ENCODE measurements at regions not wholly inside any gene's neighbourhood (a gene's known extent, or its start where the extent isn't known, plus 50 kb on each side); places are given as distances from the start of the nearest gene placed in this dataset.

DNA sequence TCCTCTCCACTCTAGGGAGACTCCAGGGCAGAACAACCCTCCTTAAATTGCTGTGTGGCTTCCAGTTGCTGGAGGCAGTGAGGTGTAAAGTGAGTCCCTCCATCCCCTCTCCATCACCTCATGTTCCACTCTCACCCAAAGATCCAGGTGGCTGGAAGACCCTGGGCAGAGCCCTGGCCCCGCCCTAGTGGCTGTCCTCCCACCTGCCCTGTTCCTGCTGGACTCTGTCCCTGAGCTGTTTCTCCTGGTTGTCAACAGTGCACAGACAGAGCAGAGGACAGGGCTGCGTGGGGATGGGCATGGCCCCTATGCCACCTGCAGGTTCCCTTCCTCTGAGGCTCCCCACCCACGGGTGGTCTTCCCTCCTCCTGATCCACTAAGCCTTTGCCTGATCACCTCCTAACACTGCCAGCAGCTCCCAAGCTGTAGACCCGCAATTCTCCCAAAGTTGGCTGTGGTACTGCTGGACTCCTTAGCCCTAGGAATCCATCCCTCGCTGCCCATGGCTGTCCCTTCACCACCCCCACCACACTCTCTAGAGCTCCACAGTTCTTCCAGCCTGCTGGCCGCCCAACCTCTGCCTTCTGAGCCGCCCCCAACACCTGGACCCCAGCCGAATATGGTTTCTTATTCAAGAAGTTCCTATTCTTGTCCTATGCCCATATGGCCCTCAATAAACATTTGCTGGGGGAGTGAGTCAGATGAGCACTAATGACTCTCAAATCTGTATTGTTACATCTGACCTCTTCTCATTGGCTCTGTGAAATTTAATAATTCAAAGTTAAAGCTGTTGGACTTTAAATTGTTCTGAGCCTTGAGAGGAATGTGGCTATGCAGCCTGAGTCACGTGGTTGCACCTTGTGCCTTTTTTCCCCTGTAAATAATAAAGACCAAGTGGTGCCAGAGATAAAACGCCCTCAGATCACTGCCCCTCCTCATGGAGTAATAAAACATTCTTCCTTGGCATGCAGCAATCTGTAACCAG, 260.0 kb upstream of the HS6ST1 start:
- no peak for DNase-seq (ENCODE audit: low read depth)

DNA sequence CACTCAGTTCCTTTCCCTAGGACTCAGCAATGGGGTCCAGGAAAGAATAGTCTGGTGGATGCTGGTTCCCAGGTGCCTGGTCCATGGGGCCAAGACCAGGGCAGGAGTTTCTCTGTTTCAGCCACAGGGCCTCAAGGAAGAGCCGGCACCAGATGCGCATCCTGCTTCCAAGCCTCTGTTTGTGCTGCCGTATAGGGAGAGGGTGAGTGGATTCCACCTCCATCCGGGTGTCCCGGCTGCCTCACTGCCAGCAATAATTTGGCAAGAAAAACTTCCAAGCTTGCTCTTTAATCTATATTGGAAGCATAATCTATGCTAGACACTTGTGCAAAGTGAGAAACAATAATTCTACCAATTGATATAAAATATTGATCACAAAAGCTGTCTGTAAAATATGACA, 261.2 kb upstream of the HS6ST1 start:
- no peak for DNase-seq (ENCODE audit: low read depth)

DNA sequence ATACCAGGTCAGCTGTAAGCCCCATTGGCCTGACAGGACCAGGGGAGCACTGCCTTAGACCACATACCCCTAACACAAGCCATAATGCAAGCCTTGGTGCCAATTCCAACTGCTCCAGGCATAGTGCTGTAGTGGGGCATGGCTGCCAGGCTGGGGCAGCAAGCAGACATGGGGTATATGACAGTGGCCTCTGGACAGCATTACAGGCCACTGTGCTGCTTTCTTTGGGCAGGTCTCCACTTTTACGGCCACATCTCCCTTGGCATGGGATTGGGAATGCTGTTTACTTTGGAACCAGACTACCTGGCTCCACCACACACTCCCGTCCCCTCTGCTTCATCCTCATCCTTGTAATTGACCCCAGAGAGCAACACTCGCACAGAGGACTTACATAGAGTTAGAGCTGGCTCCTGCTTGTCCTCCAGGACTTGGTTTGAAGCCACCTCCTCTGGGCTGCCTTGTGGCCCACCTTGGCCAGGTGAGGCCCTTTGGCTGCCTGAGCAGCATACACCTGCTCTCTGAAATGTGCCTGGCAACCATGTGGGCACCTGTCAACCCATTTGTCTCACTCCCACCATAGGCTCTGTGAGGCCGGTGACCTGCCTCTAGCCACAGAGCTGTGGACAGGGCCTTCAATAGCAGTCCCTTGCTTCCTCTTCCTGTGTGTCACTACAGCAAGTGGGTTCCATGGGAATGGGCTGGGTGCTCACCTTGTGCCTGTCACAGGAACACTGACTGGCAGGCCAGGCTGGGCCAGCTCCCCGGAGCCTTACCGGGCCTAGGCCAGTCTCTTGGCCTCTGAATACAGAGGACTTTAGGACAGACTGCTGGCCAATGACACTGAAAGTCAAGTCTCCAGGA, 262.6 kb upstream of the HS6ST1 start:
- no peak for DNase-seq (ENCODE audit: low read depth)

DNA sequence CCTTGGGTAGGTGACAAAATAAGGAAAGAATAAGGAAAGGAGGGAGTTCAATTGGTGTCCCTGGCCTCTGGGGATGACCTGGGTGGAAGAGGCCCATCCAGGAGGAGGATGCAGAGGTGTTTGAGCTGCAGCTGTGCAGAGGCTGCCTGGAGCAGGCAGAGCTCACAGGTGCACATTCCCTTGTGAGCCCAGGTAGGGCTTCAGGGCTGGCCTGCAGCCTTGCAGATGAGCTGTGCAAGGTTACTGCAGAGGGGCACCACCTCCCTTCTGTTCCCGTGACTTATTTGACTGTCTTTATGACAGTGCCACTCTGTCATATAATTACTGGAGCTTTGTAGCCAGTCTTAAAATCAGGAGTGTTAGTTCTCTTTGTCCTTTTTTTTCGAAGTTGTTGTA, 263.2 kb upstream of the HS6ST1 start:
- DNase-seq (ENCODE audit: low read depth) = no peak

DNA sequence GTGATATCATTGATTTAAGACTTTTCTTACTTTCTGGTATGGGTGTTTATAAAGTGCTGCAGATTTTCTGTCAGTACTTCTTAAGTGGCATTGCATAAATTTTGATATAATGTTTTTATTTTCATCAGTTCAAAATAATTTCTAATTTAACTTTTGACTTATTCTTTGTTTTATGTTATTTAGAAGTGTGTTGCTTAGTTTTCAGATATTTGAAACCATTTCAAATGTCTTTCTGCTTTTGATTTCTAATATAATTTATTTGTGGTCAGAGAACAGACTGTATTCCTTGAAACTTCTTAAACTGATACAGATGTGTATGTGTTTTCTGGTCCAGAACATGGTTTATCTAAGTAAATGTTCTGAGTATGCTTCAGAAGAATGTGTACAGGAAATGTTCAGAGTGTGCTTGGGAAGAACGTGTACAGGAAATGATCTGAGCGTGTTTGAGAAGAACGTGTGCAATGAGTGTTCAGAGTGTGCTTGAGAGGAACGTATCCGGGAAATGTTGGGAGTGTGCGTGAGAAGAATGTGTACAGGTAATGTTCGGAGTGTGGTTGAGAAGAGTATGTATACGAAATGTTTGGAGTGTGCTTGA, 265.7 kb upstream of the HS6ST1 start:
- no peak for DNase-seq (ENCODE audit: low read depth)

DNA sequence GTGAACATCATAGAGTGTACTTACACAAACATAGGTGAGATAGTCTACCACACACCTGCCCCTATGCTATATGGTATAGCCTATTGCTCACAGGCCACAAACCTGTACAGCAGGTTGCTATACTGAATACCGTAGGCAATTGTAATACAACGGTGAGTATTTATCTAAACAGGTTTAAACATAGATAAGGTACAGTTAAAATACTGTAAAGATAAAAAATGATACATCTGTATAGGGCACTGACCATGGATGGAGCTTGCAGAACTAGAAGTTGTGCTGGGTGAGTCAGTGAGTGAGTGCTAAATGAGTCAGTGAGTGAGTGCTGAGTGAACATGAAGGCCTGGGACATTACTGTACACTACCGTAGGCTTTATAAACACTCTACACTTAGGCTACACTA, 267.0 kb upstream of the HS6ST1 start:
- DNase-seq (ENCODE audit: low read depth) = no peak

DNA sequence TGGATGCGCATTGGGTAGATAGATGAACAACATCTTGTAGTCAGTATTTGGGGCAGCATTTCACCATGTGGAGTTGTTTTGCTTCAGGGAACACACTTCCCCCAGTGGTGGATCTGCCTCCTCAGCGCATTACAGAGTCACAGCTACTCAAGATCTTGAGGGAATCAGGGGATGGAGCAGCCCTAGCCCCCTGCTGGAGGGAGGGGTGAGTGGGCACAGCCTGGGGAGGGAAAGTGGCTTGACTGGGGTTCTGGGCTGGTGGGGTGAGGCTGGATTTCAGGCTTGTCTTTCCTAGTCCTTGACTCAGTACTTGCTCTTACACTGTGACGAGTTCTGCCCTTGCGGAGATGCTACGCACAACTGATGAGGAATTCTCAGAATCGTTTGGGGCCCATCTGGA, 271.0 kb upstream of the HS6ST1 start:
- DNase-seq (ENCODE audit: low read depth) = no peak

DNA sequence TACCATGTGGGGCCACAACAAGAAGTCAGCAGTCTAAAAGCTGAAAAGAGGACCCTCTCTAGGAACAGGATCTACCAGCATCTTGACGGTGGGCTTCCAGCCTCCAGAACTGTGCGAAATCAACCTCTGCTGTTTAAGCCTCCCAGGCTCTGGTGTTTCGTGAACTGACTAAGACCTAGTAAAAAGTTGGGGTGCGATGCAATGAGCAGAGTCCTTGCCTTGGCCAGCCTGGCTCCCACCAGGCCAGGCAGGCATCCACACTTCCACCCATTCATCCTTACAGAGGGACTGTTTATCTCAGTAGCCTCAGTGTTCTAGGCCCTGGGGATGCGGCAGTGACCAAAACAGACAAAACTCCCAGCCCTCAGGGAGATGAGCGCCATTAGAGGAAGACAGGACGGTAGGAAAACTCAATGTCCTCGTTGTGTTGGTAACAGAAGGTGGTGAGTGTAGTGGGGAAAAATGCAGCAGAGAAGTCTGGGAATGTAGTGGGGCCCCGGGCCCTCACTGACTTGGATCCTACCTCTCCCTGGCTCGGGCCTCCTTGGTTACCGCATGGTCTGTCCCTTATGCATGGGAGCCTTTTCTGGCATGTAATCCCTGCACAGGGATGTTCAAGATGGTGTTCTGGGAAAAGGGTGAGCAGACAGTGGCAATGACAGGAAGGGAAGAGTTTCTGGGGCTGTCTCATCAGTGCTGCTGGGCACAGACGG, 271.8 kb upstream of the HS6ST1 start:
- DNase-seq (ENCODE audit: low read depth) = no peak

DNA sequence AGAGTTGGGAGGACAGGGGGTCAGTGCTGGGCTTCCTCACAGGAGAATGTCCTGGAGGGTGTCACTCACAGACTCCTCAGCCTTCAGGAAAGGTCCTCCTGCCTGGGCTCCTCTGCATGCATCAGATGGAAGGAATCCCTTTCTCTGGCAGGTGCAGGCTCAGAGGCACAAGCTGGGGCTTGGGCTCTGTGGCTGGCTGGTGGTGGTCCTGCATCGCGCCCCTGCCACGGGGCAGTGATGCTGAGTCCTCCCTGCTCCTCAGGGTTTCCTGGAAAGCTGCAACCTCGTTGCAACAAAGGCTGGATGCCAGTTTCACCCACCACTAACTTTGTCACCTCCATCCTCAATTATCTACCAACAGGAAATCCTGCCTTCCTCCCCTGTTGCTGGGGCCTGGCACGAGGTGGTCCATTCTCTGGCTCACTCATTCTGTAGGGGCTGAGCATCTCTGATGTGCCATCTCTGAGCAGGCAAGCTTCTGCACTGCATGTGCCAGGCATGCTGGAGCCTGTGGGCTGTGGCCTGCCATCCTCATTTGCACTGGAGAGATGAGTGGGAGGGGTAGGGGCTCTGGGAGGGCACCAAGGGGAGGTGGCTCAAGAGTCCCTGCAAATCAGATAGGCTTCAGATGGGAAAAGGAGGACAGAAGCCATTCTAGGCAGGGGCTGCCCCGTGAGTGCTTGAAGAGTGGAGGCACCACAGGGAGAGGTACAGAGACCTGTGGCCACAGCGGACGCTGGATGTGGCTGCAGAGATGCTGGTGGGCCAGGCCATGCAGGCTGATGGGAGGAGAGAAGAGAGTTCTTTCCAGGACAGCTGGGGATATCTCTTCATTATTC, 272.6 kb upstream of the HS6ST1 start:
- no peak for DNase-seq (ENCODE audit: low read depth)

DNA sequence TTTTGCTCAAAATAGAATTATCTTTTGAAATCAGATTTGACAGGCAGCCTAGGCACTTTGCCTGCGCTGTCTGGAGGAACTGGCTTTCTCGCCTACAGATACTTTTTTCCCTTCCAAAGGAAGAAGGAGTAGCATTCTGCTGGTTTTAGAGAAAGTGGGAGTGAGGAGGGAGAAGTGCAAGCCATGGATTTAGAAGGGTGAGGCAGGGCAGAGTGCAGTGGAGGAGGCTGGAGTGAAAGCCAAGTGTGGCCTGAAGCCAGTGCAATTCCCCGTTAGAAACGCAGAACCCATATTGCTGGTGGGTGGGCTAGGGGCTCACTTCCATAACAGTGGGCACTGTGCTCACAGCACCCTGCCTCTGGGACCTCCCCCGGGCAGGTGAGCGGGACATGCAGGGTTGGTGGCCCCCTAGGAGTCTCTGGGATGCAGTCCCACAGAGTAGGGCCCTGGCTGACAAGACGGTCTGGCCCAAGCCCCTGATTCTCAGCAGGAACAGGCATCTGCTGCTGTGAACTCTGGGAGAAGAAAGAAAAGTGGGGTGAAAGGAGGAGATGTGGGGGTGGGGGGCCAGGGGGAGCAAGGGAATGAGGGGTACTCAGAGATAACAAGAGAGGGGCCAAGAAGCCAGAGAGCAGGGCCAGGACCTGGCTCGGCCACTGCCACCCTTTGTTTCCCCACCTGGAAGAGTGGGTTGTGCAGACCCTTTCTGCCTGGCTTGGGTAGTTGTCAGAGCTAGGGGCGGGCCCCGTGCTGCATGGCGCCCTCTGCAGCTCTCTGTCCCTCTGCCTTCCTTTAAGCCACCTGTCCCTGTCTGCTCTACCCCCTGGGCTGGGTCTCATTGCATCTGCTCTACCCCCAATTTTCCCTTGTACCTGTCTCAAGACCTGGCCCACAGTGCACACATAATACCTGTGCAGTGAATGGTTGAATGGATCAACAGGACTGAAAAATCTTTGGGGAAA, 273.5 kb upstream of the HS6ST1 start:
- DNase-seq (ENCODE audit: low read depth) = no peak

DNA sequence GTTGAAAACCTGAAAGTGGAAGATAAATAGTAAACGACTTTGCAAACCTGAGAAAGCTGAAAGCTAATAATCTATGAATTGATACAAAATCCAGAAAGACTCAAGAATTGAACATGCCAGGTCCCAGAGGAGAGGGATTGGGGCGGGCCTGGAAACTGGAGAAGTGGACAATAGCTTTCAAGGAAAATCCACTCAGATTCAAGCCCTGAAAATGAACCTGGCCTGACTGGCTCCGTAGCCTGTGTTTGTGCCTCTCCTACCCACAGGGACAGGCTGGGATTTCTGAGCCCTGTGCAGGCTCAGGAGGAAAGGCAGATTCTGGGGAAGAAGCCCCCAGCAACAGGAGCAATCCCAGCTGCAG, 274.8 kb upstream of the HS6ST1 start:
- no peak for DNase-seq (ENCODE audit: low read depth)

DNA sequence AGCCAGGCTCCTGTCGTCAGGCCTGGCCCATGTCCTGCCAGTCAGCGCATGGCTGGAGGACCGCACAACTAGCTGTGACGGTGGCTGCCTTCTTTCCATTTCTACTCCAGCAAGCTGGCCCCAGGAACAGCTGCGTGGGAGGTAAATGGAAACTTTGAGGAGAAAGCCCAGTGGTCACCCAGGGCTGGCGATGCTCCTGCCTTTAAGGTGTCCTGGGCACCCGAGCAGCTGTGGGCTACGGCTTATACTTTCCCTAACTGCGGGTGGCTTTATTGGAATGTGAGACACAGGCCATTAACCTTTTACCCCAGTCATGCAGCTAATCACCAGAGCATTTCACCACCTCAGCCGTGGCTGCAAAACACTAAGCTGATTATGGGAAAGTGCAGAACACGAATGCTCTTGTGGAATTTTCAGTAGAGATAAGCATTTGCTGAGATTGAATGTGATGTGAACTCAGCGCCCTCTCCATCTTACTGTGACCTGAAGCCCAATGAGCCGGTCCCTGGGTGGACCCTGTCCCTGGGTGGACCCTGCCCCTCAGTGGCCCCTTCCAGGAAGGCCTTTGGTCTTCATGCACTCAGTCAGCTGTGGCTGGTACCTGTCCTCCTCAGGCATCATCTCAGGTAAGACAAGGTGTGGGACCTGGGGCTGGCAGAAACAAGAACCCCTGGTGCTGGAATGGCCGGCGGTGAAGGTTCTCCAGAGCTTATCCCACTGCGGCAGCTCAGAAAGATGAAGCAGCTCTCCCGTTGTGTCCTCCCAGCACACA, 275.4 kb upstream of the HS6ST1 start:
- no peak for DNase-seq (ENCODE audit: low read depth)

DNA sequence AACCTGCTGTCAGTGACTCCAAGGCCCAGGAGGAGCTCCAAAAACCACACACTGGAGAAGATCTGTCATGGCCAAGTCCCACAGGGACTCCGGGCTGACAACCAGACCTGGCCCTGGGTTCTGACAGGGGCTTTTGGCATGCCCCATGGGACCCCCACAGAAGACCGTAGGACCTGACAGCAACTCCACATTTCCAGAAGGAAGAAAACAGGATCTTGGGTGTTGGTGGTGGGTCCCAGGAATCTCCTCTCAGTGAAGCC, 275.9 kb upstream of the HS6ST1 start:
- no peak for DNase-seq (ENCODE audit: low read depth)

DNA sequence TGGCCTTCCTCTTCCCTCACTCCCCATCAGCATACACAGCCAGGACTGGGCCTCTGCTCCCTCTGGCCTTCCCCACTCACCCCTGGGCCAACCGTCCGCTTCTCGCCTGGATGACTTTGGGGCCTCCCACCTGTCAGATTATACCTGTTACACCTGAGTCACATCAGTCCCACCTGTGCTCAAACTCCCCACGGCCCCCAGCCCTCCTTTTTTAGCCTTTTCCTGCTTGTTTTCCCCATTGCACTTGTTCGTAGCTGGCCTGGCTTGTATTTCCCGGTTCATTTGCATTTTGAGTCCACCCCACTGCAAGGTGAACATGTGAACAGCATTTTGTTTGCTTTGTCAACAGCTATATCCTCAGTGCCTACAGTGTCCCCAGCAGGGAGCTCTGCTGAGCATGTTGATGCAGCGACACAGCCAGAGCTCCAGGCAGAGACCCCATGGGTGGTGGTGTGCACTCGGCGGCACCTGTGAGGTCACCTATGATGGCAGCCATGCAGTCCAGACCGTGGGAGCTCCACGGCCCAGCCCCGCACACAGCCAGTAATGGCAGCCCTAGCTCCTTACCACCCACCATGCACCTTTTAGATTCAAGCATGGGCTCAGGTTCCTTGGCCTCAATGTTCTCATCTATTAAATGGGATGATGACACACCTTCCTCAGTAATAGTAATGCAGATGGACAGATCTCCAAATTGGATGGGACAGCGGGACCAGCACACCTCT, 276.4 kb upstream of the HS6ST1 start:
- no peak for DNase-seq (ENCODE audit: low read depth)

DNA sequence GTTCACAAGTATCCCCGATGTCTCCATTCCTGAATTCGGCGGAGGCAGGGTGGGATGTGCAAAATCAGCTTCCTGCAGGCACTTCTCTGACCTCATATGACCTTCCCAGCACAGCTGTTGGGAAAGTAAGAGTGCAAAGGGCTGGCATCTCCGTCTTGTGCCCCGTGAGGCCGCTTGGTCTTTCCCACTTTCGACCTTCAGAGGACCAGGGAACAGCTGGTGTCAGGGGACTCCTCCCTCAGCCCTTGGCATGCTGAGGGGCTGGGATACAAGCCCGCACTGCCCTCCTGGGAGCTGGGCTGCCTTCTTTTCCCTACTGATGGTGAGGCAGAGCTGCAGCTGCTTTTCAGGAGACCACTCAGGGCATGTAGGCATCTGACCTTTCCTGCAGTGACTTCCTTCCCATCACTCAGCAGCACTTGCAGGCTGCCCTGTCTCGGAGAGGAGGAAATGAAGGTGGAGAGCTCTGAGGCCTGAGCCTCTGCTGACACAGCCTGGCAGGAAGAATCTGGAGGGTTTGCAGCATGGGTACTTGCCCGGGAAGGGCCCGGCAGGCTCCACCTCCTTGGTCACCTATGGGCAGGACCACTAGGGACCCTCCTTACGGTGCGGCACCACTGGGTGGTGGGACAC, 277.2 kb upstream of the HS6ST1 start:
- DNase-seq (ENCODE audit: low read depth) = no peak

DNA sequence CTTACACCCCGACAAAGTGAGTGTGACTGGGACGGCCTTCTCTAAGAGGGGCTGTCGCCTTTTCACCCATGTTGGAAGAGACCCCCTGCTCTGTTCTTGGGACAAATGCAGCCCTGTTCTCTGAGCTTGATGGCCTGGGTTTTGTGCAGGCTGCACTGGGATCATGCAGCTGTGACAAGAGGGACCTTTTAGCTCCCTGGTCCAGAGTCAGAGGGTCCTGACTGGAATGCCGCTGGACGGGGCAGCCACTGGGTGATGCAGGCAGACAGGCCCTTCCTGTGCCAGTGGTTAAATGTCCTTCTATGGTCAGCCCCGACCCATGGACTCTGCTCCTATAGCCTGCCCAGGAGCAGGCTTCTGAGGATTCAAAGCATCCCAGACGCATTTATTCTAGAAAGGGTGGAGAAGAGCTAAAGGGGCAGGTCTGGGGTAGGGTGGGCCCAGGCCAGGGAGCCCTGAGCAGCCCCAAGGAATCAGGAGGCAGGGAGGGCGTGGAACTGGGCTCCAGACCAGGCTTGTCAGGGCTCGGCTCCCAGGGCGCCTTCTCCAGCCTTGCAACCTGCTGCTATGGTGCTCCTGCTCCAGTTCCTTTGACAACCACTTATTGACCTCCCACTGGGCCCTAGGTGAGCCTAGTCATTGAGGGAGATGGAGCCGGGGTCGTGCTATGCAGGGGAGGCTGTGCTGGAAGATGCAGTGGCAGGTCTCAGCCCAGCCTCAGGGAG, 277.9 kb upstream of the HS6ST1 start:
- no peak for DNase-seq (ENCODE audit: low read depth)

DNA sequence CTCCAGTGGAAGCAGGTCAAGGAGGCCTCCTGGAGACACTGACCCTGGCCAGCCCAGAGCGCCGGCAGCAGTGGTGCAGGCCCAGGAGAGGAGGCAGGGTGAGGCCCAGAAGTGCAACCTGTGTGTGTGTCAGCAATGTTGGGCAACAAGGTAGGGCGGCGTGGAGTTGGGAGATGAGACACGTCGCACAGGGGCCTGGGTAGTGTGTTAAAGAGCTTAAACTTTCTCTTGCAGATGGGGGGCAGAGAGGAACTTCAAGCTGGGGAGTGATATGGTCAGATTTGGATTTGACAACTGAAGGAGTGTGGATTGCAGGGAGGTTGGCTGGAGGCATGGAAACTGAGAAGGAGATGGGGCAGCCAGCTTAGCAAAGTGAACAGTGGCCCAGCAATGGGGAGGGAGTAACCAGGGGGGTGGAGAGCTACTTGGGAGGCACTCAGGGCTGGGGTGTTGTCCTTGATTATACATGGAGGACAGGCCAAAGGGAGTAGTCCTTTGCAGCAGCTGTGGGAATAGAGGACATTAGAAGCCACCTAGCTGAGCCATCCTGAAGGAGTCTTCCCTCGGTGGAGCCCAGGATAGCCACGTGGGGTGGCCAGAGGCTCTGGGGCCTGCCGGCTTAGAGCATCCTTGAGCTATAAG, 278.6 kb upstream of the HS6ST1 start:
- no peak for DNase-seq (ENCODE audit: low read depth)

Measured in forelimb muscle (tissue), 1 donor.